Activated naive CD8-positive, alpha-beta T cell treated with anti-CD3 and anti-CD28 coated beads, Interleukin-2, amount 50 U/mL, for 24 hours (primary cell): ENCODE measurements at regions not wholly inside any gene's neighbourhood (a gene's known extent, or its start where the extent isn't known, plus 50 kb on each side); places are given as distances from the start of the nearest gene placed in this dataset.
"Not testable (repeated sequence)": the region's sequence is repeated elsewhere in the genome, so short reads cannot be mapped to it uniquely, and the experiment has no call there.

Experiments
- ATAC-seq: fragments of 150-1000 bp; cut with Tn5 transposase; one replicate; pipeline ENCODE4 v1.10.0; 2021
- DNase-seq: peaks from one replicate; pipeline ENCODE4 v3.0.0; 2021
- H3K27ac Mint-ChIP-seq: one replicate; pipeline ENCODE4 v1.8.0; 2021; ENCODE audit warnings: mild to moderate bottlenecking, mixed read lengths
- H3K27me3 Mint-ChIP-seq: one replicate; pipeline ENCODE4 v1.8.0; 2021; ENCODE audit warnings: mixed read lengths
- H3K36me3 Mint-ChIP-seq: one replicate; pipeline ENCODE4 v1.8.0; 2021; ENCODE audit warnings: low read depth, mixed read lengths
- H3K4me1 Mint-ChIP-seq: one replicate; pipeline ENCODE4 v1.8.0; 2021; ENCODE audit warnings: mixed read lengths
- H3K4me3 Mint-ChIP-seq: one replicate; pipeline ENCODE4 v1.8.0; 2021; ENCODE audit warnings: mild to moderate bottlenecking, moderate library complexity, mixed read lengths
- H3K9me3 Mint-ChIP-seq: one replicate; pipeline ENCODE4 v1.8.0; 2021; ENCODE audit warnings: mixed read lengths

GRCh38 chr13:70516226-70516625, 408.0 kb upstream of the KLHL1 start:
- Mint-ChIP-seq H3K4me3 (no peak overlapping the region), H3K27me3 (no peaks in the 10 kb centered on the region), H3K27ac (no peak overlapping the region), H3K4me1 (no peaks in the 10 kb centered on the region), H3K9me3 (peaks cover 6% of the 10 kb centered on the region), H3K36me3 (no peaks in the 10 kb centered on the region)
- ATAC-seq: no peak
- no peak for DNase-seq

- H3K9me3 Mint-ChIP-seq, ATAC-seq, H3K4me3 Mint-ChIP-seq, H3K36me3 Mint-ChIP-seq, H3K4me1 Mint-ChIP-seq, H3K27ac Mint-ChIP-seq, H3K27me3 Mint-ChIP-seq, DNase-seq: not testable (repeated sequence)
Measured at GRCh38 chr13:70511861-70512417, 403.7 kb upstream of the KLHL1 start.

- ATAC-seq (no peak), DNase-seq (no peak)
- no peak overlapping the region for H3K4me3 Mint-ChIP-seq
- no peaks in the 10 kb centered on the region for H3K4me1 Mint-ChIP-seq
- peaks cover 14% of the 10 kb centered on the region for H3K9me3 Mint-ChIP-seq
- H3K36me3 Mint-ChIP-seq: no peaks in the 10 kb centered on the region
- H3K27me3 Mint-ChIP-seq: no peaks in the 10 kb centered on the region
- no peak overlapping the region for H3K27ac Mint-ChIP-seq
Measured at GRCh38 chr13:70505809-70506208, 397.6 kb upstream of the KLHL1 start.

GRCh38 chr13:70502944-70503343, 394.7 kb upstream of the KLHL1 start:
- H3K27me3 Mint-ChIP-seq: no peaks in the 10 kb centered on the region
- H3K4me3 Mint-ChIP-seq: no peak overlapping the region
- H3K4me1 Mint-ChIP-seq: no peaks in the 10 kb centered on the region
- H3K27ac Mint-ChIP-seq: no peak overlapping the region
- H3K36me3 Mint-ChIP-seq: no peaks in the 10 kb centered on the region
- H3K9me3 Mint-ChIP-seq: peaks cover 9% of the 10 kb centered on the region
- DNase-seq: no peak
- ATAC-seq: no peak

- H3K27ac Mint-ChIP-seq: no peak overlapping the region
Measured at GRCh38 chr13:70490320-70490935, 382.2 kb upstream of the KLHL1 start.

GRCh38 chr13:70484931-70485330, 376.7 kb upstream of the KLHL1 start:
- Mint-ChIP-seq H3K36me3 (no peaks in the 10 kb centered on the region), H3K27ac (no peak overlapping the region), H3K27me3 (no peaks in the 10 kb centered on the region), H3K4me1 (no peaks in the 10 kb centered on the region), H3K9me3 (peaks cover 10% of the 10 kb centered on the region), H3K4me3 (no peak overlapping the region)
- no peak for DNase-seq
- ATAC-seq: no peak

More at GRCh38 chr13:70490320-70490935, 382.2 kb upstream of the KLHL1 start:
- Mint-ChIP-seq H3K4me3 (no peak overlapping the region), H3K36me3 (no peaks in the 10 kb centered on the region), H3K27me3 (no peaks in the 10 kb centered on the region), H3K4me1 (no peaks in the 10 kb centered on the region), H3K9me3 (peaks cover 23% of the 10 kb centered on the region)
- no peak for ATAC-seq
- no peak for DNase-seq

- H3K36me3 Mint-ChIP-seq: no peaks in the 10 kb centered on the region
- H3K9me3 Mint-ChIP-seq: peaks cover 4% of the 10 kb centered on the region
- ATAC-seq: no peak
Measured at GRCh38 chr13:70483599-70484276, 375.5 kb upstream of the KLHL1 start.

GRCh38 chr13:70473907-70474306, 365.7 kb upstream of the KLHL1 start:
- no peak overlapping the region for H3K4me3 Mint-ChIP-seq
- peaks cover 9% of the 10 kb centered on the region for H3K9me3 Mint-ChIP-seq
- H3K4me1 Mint-ChIP-seq: no peaks in the 10 kb centered on the region
- no peak overlapping the region for H3K27ac Mint-ChIP-seq
- no peaks in the 10 kb centered on the region for H3K36me3 Mint-ChIP-seq
- H3K27me3 Mint-ChIP-seq: no peaks in the 10 kb centered on the region
- ATAC-seq (no peak), DNase-seq (no peak)

More at GRCh38 chr13:70483599-70484276, 375.5 kb upstream of the KLHL1 start:
- no peak for DNase-seq
- no peak overlapping the region for H3K27ac Mint-ChIP-seq
- H3K4me3 Mint-ChIP-seq: no peak overlapping the region
- H3K27me3 Mint-ChIP-seq: no peaks in the 10 kb centered on the region
- H3K4me1 Mint-ChIP-seq: no peaks in the 10 kb centered on the region

GRCh38 chr13:70469077-70469476, 360.8 kb upstream of the KLHL1 start:
- DNase-seq (no peak), ATAC-seq (no peak)
- Mint-ChIP-seq H3K27me3 (no peaks in the 10 kb centered on the region), H3K36me3 (no peaks in the 10 kb centered on the region), H3K9me3 (peaks cover 10% of the 10 kb centered on the region), H3K4me3 (no peak overlapping the region), H3K27ac (no peak overlapping the region), H3K4me1 (no peaks in the 10 kb centered on the region)

GRCh38 chr13:70457474-70457873, 349.2 kb upstream of the KLHL1 start:
- no peaks in the 10 kb centered on the region for H3K4me1 Mint-ChIP-seq
- ATAC-seq: no peak
- peaks cover 23% of the 10 kb centered on the region for H3K9me3 Mint-ChIP-seq
- no peak overlapping the region for H3K4me3 Mint-ChIP-seq
- H3K36me3 Mint-ChIP-seq: no peaks in the 10 kb centered on the region
- H3K27me3 Mint-ChIP-seq: no peaks in the 10 kb centered on the region
- no peak for DNase-seq
- no peak overlapping the region for H3K27ac Mint-ChIP-seq

GRCh38 chr13:70448820-70449219, 340.6 kb upstream of the KLHL1 start:
- H3K9me3 Mint-ChIP-seq: peaks cover 8% of the 10 kb centered on the region
- ATAC-seq (no peak), DNase-seq (no peak)
- H3K36me3 Mint-ChIP-seq: no peaks in the 10 kb centered on the region
- no peaks in the 10 kb centered on the region for H3K4me1 Mint-ChIP-seq
- H3K27ac Mint-ChIP-seq: no peak overlapping the region
- H3K4me3 Mint-ChIP-seq: no peak overlapping the region
- no peaks in the 10 kb centered on the region for H3K27me3 Mint-ChIP-seq

GRCh38 chr13:70432276-70432805, 324.1 kb upstream of the KLHL1 start:
- Mint-ChIP-seq H3K4me3 (no peak overlapping the region), H3K4me1 (no peaks in the 10 kb centered on the region), H3K9me3 (peaks cover 12% of the 10 kb centered on the region), H3K27me3 (no peaks in the 10 kb centered on the region), H3K36me3 (no peaks in the 10 kb centered on the region), H3K27ac (no peak overlapping the region)
- ATAC-seq (no peak), DNase-seq (no peak)

- Mint-ChIP-seq H3K9me3 (peaks cover 15% of the 10 kb centered on the region), H3K4me1 (no peaks in the 10 kb centered on the region), H3K4me3 (no peak overlapping the region), H3K27ac (no peak overlapping the region), H3K27me3 (no peaks in the 10 kb centered on the region), H3K36me3 (no peaks in the 10 kb centered on the region)
- DNase-seq (no peak), ATAC-seq (no peak)
Measured at GRCh38 chr13:70430256-70430655, 322.0 kb upstream of the KLHL1 start.

GRCh38 chr13:70424928-70425327, 316.7 kb upstream of the KLHL1 start:
- H3K36me3 Mint-ChIP-seq: no peaks in the 10 kb centered on the region
- H3K4me3 Mint-ChIP-seq: no peak overlapping the region
- no peak for DNase-seq

GRCh38 chr13:70424428-70424827, 316.2 kb upstream of the KLHL1 start:
- Mint-ChIP-seq H3K4me3 (no peak overlapping the region), H3K27me3 (no peaks in the 10 kb centered on the region), H3K4me1 (no peaks in the 10 kb centered on the region), H3K9me3 (peaks cover 14% of the 10 kb centered on the region), H3K36me3 (no peaks in the 10 kb centered on the region), H3K27ac (no peak overlapping the region)
- DNase-seq (no peak), ATAC-seq (no peak)

More at GRCh38 chr13:70424928-70425327, 316.7 kb upstream of the KLHL1 start:
- Mint-ChIP-seq H3K27ac (no peak overlapping the region), H3K9me3 (peaks cover 14% of the 10 kb centered on the region), H3K4me1 (no peaks in the 10 kb centered on the region), H3K27me3 (no peaks in the 10 kb centered on the region)
- no peak for ATAC-seq
